ENCODE measurements at regions not wholly inside any gene's neighbourhood (a gene's known extent, or its start where the extent isn't known, plus 50 kb on each side); places are given as distances from the start of the nearest gene placed in this dataset.
"Not testable (repeated sequence)": the region's sequence is repeated elsewhere in the genome, so short reads cannot be mapped to it uniquely, and the experiment has no call there.

GRCh38 chr5:99028170-99028569 is 99.4 kb upstream of the CHD1 start:
- TF ChIP-seq CTCF, POLR2A (IDR thresholded peaks at IDR 0.05): not testable (repeated sequence)
